CD4-positive, alpha-beta T cell (primary cell): ENCODE measurements at regions not wholly inside any gene's neighbourhood (a gene's known extent, or its start where the extent isn't known, plus 50 kb on each side); places are given as distances from the start of the nearest gene placed in this dataset.

Experiments used
- ATAC-seq: fragments of 200-7000 bp; cut with Tn5 transposase; one replicate; pipeline ENCODE4 v1.10.0; 2022; ENCODE audit warnings: mild to moderate bottlenecking; ENCODE audit not compliant: poor library complexity
- CTCF ChIA-PET: fragments of 350-600 bp; sonication (Branson Sonifier 250); formaldehyde crosslinking; loops from one replicate; lab custom pipeline; 2021; ENCODE audit warnings: antibody characterized with exemption, inconsistent platforms; lab: Charles Lee
- POLR2A ChIA-PET: fragments of 350-600 bp; sonication (Branson Sonifier 250); formaldehyde crosslinking; loops from one replicate; lab custom pipeline; 2021; ENCODE audit warnings: antibody characterized with exemption, inconsistent platforms; lab: Charles Lee
- DNase-seq, 14 experiments: peaks; one replicate each; pipeline ENCODE4 v3.0.0-alpha.2; 2013 to 2020; ENCODE audit warnings: mixed read lengths in 2 of 14
- H3K27ac ChIP-seq, 2 donors: one replicate each; pipeline versions ENCODE4 v1.5.1 to v1.7.0; 2013; ENCODE audit warnings: low read length in 2 of 2, low read depth in 1 of 2, mild to moderate bottlenecking in 1 of 2
- H3K27me3 ChIP-seq, 2 experiments: 1 replicate in 1 of 2; 2 replicates in 1 of 2; pipeline versions ENCODE4 v1.6.1 to v1.7.0; 2013; ENCODE audit warnings: low read length in 2 of 2, control low read depth in 1 of 2, mild to moderate bottlenecking in 1 of 2, moderate library complexity in 1 of 2; ENCODE audit not compliant: insufficient read depth in 2 of 2, control insufficient read depth in 1 of 2
- H3K36me3 ChIP-seq: one replicate; pipeline ENCODE4 v1.6.1; 2013; ENCODE audit warnings: low read length, control low read depth; ENCODE audit not compliant: insufficient read depth
- H3K4me1 ChIP-seq: one replicate; pipeline ENCODE4 v1.6.1; 2013; ENCODE audit warnings: low read length, control low read depth; ENCODE audit not compliant: insufficient read depth
- H3K4me3 ChIP-seq: one replicate; pipeline ENCODE4 v1.5.1; 2013; ENCODE audit warnings: mild to moderate bottlenecking, low read length, moderate library complexity
- H3K9me3 ChIP-seq, 2 experiments: 1 replicate in 1 of 2; 2 replicates in 1 of 2; pipeline versions ENCODE4 v1.6.1 to v1.7.0; 2013; ENCODE audit warnings: low read length in 2 of 2, mild to moderate bottlenecking in 2 of 2, control low read depth in 1 of 2, moderate library complexity in 1 of 2; ENCODE audit not compliant: control insufficient read depth in 1 of 2, insufficient read depth in 1 of 2
- H3K27ac Mint-ChIP-seq: one replicate; pipeline ENCODE4 v1.8.0; 2020; ENCODE audit warnings: mixed read lengths
- H3K27me3 Mint-ChIP-seq: one replicate; pipeline ENCODE4 v1.8.0; 2021; ENCODE audit warnings: mixed read lengths
- H3K36me3 Mint-ChIP-seq: one replicate; pipeline ENCODE4 v1.8.0; 2021; ENCODE audit warnings: low read depth, mixed read lengths
- H3K4me1 Mint-ChIP-seq: one replicate; pipeline ENCODE4 v1.8.0; 2021; ENCODE audit warnings: low read depth, mixed read lengths
- H3K4me3 Mint-ChIP-seq: one replicate; pipeline ENCODE4 v1.8.0; 2020; ENCODE audit warnings: mild to moderate bottlenecking, mixed read lengths
- H3K9me3 Mint-ChIP-seq: one replicate; pipeline ENCODE4 v1.8.0; 2020; ENCODE audit warnings: mixed read lengths
- intact Hi-C, 2 experiments: fragments of 100-400 bp; cut with DNase I in 1 of 2; cut with micrococcal nuclease in 1 of 2; formaldehyde crosslinking; loops; one replicate each; pipeline versions ENCODE4 v1.15.1 to v1.9.0; 2023 to 2025; cut with DNase I, micrococcal nuclease
- TF ChIP-seq, protein P1 (sequence below): fragments of 200-600 bp; IDR thresholded peaks from one replicate; pipeline ENCODE4 v1.8.0; 2022; ENCODE audit warnings: antibody characterized with exemption, mild to moderate bottlenecking

DNA sequence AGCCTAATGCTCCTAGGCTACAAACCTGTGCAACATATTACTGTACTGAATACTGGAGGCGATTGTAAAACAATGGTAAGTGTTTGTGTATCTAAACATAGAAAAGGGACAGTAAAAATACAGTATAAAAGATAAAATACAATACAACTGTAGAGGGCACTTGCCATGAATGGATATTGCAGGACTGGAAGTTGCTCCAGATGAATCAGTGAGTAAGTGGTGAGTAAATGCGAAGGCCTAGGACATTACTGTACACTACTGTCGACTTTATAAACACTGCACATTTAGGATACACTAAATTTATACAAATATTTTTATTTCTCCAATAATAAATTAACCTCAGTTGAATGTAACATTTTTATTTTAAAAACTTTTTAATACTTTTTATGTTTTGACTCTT lies 485.0 kb downstream of the MMUT start:
- Mint-ChIP-seq H3K4me3 (no peak overlapping the region), H3K9me3 (no peaks in the 10 kb centered on the region), H3K27ac (no peak overlapping the region), H3K4me1 (no peaks in the 10 kb centered on the region), H3K27me3 (no peaks in the 10 kb centered on the region), H3K36me3 (no peaks in the 10 kb centered on the region)
- Histone ChIP-seq H3K9me3 (peaks cover 0 to 6% of the 10 kb centered on the region in 2 experiments), H3K27me3 (no peaks in the 10 kb centered on the region), H3K27ac (no peak overlapping the region), H3K4me1 (no peaks in the 10 kb centered on the region), H3K36me3 (no peaks in the 10 kb centered on the region), H3K4me3 (no peak overlapping the region)
- POLR2A ChIA-PET = no interaction called here
- TF ChIP-seq, protein P1, sequence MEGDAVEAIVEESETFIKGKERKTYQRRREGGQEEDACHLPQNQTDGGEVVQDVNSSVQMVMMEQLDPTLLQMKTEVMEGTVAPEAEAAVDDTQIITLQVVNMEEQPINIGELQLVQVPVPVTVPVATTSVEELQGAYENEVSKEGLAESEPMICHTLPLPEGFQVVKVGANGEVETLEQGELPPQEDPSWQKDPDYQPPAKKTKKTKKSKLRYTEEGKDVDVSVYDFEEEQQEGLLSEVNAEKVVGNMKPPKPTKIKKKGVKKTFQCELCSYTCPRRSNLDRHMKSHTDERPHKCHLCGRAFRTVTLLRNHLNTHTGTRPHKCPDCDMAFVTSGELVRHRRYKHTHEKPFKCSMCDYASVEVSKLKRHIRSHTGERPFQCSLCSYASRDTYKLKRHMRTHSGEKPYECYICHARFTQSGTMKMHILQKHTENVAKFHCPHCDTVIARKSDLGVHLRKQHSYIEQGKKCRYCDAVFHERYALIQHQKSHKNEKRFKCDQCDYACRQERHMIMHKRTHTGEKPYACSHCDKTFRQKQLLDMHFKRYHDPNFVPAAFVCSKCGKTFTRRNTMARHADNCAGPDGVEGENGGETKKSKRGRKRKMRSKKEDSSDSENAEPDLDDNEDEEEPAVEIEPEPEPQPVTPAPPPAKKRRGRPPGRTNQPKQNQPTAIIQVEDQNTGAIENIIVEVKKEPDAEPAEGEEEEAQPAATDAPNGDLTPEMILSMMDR = no peak
- CTCF ChIA-PET = no interaction called here
- intact Hi-C loops = no loop called here
- DNase-seq (no peak), ATAC-seq (no peak)

DNA sequence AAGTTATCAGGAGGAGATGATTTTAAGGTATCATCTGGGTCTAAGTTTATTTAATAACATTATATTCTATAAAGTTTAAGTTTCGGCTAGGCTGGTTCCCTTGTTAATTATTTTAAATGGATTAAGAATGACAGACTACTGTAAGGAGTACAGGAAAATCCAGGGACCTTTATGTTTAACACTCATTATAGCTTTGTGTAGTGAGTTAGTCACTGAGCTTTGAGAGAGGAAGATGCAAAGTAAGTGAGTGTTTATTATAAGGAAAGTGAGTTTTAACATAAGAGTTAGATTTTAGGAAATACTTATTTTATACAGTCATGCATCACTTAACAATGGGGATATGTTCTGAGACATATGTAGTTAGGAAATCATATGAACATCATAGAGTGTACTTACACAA lies 485.5 kb downstream of the MMUT start:
- H3K9me3 ChIP-seq = peaks cover 0 to 6% of the 10 kb centered on the region in 2 experiments
- Mint-ChIP-seq H3K4me1 (no peaks in the 10 kb centered on the region), H3K9me3 (no peaks in the 10 kb centered on the region), H3K27me3 (no peaks in the 10 kb centered on the region), H3K27ac (no peak overlapping the region), H3K36me3 (no peaks in the 10 kb centered on the region), H3K4me3 (no peak overlapping the region)
- TF ChIP-seq, protein P1 = no peak
- DNase-seq (no peak), ATAC-seq (no peak)
- no peaks in the 10 kb centered on the region for H3K36me3 ChIP-seq
- H3K27ac ChIP-seq = no peak overlapping the region
- ChIA-PET POLR2A (no interaction called here), CTCF (interaction anchor here (0.6 kb wide), 1 partner anchor 200 kb away, joined by 5 read pairs; no protein-coding TSS in a partner anchor)
- intact Hi-C loops = no loop called here
- no peaks in the 10 kb centered on the region for H3K27me3 ChIP-seq
- H3K4me3 ChIP-seq = no peak overlapping the region
- no peaks in the 10 kb centered on the region for H3K4me1 ChIP-seq

DNA sequence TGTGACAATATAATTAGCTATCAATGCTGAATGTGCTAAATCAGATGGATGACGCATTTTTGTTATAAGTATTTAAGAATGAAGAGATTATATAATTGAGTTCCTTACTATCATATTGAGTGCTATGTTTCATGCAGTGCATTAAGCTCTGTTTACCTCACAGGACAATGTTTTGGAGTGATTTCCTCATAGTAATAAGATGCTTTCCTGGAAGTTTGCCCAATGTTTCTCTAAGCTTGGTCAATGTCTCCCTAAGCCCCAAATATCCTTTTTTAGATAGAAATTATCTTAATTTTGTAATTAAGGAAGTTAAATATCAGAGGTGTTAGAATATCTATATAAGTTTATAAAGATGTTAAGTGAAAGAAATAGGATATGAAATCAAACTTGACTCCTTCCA lies 489.6 kb downstream of the MMUT start:
- Histone ChIP-seq H3K36me3 (no peaks in the 10 kb centered on the region), H3K27ac (no peak overlapping the region), H3K4me1 (no peaks in the 10 kb centered on the region), H3K4me3 (no peak overlapping the region), H3K27me3 (no peaks in the 10 kb centered on the region), H3K9me3 (peaks cover 0 to 4% of the 10 kb centered on the region in 2 experiments)
- CTCF ChIA-PET = no interaction called here
- no peak for ATAC-seq
- POLR2A ChIA-PET = no interaction called here
- Mint-ChIP-seq H3K27me3 (no peaks in the 10 kb centered on the region), H3K36me3 (no peaks in the 10 kb centered on the region), H3K27ac (no peak overlapping the region), H3K4me1 (no peaks in the 10 kb centered on the region), H3K9me3 (no peaks in the 10 kb centered on the region), H3K4me3 (no peak overlapping the region)
- DNase-seq = no peak
- intact Hi-C loops = no loop called here
- TF ChIP-seq, protein P1 = no peak
